IgD-negative memory B cell (primary cell): ENCODE measurements at regions not wholly inside any gene's neighbourhood (a gene's known extent, or its start where the extent isn't known, plus 50 kb on each side); places are given as distances from the start of the nearest gene placed in this dataset.
"Not testable (repeated sequence)": the region's sequence is repeated elsewhere in the genome, so short reads cannot be mapped to it uniquely, and the experiment has no call there.

Experiments
- H3K27ac Mint-ChIP-seq, 3 donors: one replicate each; pipeline ENCODE4 v1.8.0; 2020 to 2022; ENCODE audit warnings: mild to moderate bottlenecking in 3 of 3, mixed read lengths in 3 of 3, moderate library complexity in 1 of 3
- H3K27me3 Mint-ChIP-seq: one replicate; pipeline ENCODE4 v1.8.0; 2021; ENCODE audit warnings: mixed read lengths
- H3K36me3 Mint-ChIP-seq: one replicate; pipeline ENCODE4 v1.8.0; 2020; ENCODE audit warnings: mild to moderate bottlenecking, mixed read lengths
- H3K4me1 Mint-ChIP-seq, 3 donors: one replicate each; pipeline ENCODE4 v1.8.0; 2020 to 2022; ENCODE audit warnings: mixed read lengths in 3 of 3, mild to moderate bottlenecking in 1 of 3
- H3K4me3 Mint-ChIP-seq, 4 donors: one replicate each; pipeline ENCODE4 v1.8.0; 2020 to 2022; ENCODE audit warnings: mild to moderate bottlenecking in 4 of 4, mixed read lengths in 4 of 4, moderate library complexity in 3 of 4
- H3K9me3 Mint-ChIP-seq, 3 donors: one replicate each; pipeline ENCODE4 v1.8.0; 2020 to 2021; ENCODE audit warnings: mixed read lengths in 3 of 3, mild to moderate bottlenecking in 1 of 3

DNA sequence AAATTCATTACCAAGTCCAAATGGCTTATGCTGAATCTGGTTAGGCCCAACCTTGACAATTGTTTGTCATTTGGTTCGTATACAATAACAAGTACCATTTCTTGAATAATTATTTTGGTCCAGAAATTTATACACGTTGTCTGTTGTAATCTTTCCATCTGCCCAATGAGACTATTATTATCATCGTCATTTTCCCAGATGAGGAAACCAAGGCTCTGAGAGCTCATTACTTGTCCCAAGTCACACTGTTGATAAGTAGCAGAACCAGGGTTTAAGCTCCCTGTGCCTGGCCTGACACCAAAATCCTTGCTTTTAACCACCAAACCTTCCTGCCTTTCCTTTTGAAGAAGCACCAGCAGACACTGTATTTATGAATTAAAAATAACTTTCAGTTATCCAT is 81.3 kb downstream of the RGS2 start:
- Mint-ChIP-seq H3K9me3 (no peaks in the 10 kb centered on the region), H3K36me3 (no peaks in the 10 kb centered on the region), H3K27ac (no peak overlapping the region), H3K4me3 (no peak overlapping the region), H3K4me1 (peaks cover 0 to 1% (median 0%) of the 10 kb centered on the region in 3 donors), H3K27me3 (peaks cover 2% of the 10 kb centered on the region)

DNA sequence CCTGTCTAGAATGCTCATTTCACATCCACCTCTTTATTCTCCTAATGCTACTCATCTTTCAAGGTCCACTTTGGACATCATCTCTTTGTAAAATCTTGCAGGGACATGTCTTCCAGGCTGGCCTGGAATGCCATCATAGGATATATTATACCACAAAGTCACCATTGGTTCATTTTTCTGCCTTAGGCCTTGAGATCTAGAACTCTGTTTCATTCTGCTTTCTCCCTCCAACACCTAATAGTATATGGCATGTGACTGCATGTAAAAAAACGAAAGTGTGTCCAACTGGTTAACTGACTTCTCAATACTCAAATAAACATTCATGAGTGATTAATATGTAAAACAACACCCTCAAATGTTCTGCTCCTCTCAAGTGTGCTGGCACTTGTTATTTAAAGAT is 84.1 kb downstream of the RGS2 start:
- no peak overlapping the region for H3K27ac Mint-ChIP-seq
- H3K9me3 Mint-ChIP-seq, result no peaks in the 10 kb centered on the region
- H3K27me3 Mint-ChIP-seq, result peaks cover 2% of the 10 kb centered on the region
- no peaks in the 10 kb centered on the region for H3K36me3 Mint-ChIP-seq
- H3K4me1 Mint-ChIP-seq, result peaks cover 0 to 1% (median 0%) of the 10 kb centered on the region in 3 donors
- no peak overlapping the region for H3K4me3 Mint-ChIP-seq

DNA sequence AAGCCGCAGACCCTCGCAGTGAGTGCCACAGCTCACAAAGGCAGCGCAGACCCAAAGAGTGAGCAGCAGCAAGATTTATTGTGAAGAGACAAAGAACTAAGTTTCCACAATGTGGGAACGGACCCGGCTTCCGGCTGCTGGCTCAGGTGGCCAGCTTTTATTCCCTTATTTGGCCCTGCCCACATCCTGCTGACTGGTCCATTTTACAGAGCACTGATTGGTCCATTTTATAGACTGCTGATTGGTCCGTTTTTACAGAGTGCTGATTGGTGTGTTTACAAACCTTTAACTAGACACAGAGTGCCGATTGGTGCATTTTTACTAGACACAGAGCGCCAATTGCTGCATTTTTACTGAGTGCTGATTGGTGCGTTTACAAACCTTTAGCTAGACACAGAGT is 86.6 kb downstream of the RGS2 start:
- H3K9me3 Mint-ChIP-seq, H3K36me3 Mint-ChIP-seq, H3K27ac Mint-ChIP-seq, H3K27me3 Mint-ChIP-seq, H3K4me1 Mint-ChIP-seq, H3K4me3 Mint-ChIP-seq: not testable (repeated sequence)

DNA sequence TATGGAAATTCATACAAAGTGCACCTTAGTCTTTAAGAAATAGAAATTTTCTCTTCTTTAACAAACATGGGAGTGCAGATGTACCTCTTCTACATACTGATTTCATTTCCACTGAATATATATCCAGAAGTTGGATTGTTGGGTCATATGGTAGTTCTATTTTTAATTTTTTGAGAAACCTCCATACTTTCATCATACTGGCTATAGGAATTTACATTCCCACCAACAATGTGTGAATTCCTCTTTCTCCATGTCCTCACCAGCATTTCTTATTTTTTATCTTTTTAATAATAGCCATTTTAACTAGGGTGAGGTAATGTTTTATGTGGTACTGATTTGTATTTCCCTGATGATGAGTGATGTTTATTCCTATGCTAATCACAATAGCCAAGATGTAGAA is 87.5 kb downstream of the RGS2 start:
- Mint-ChIP-seq H3K27me3 (peaks cover 4% of the 10 kb centered on the region), H3K9me3 (no peaks in the 10 kb centered on the region)

DNA sequence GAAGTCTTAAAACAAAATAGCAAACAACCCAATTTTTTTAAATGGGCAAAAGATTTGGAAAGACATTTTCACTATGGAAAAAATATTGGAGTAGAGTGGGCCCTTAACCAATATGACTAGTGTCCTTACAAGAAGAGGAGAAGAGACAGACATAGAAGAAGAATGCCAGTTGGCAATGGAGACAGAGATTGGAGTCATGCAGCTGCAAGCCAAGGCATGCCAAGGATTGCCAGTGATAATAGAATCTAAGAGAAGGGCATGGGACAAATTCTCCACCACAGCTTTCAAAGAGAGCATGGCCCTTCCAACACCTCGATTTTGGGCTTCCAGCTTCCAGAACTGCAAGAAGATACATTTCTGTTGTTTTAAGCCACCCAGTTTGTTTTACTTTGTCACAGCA is 92.7 kb downstream of the RGS2 start:
- H3K36me3 Mint-ChIP-seq, result peaks cover 2% of the 10 kb centered on the region
- H3K4me3 Mint-ChIP-seq, result no peak overlapping the region
- H3K9me3 Mint-ChIP-seq, result no peaks in the 10 kb centered on the region
- H3K4me1 Mint-ChIP-seq, result peaks cover 0 to 3% (median 0%) of the 10 kb centered on the region in 3 donors
- no peak overlapping the region for H3K27ac Mint-ChIP-seq
- peaks cover 3% of the 10 kb centered on the region for H3K27me3 Mint-ChIP-seq

More for the DNA sequence above, 87.5 kb downstream of the RGS2 start:
- no peaks in the 10 kb centered on the region for H3K4me1 Mint-ChIP-seq
- no peak overlapping the region for H3K27ac Mint-ChIP-seq
- H3K4me3 Mint-ChIP-seq, result no peak overlapping the region
- no peaks in the 10 kb centered on the region for H3K36me3 Mint-ChIP-seq

DNA sequence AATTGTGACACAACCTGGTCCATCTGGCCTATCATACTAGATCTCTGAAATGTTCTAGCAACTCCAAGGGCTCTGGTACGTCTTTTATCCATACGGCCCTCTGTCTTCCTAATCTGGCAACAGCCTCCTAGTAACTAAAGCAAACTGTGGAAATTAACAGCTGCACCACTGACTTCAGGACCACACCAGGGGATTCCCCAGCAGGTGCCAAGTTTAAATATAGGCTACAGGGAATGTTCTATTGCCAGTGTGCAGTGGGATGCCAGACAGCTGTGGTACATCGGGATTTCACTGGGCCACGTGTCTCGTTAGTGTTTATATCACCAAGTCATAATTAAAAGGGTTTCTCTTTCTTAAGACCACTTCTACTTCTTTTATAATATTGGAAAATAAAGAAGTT is 94.3 kb downstream of the RGS2 start:
- H3K27me3 Mint-ChIP-seq, result peaks cover 3% of the 10 kb centered on the region
- H3K36me3 Mint-ChIP-seq, result peaks cover 2% of the 10 kb centered on the region
- H3K9me3 Mint-ChIP-seq, result no peaks in the 10 kb centered on the region
- no peak overlapping the region for H3K27ac Mint-ChIP-seq
- no peak overlapping the region for H3K4me3 Mint-ChIP-seq
- H3K4me1 Mint-ChIP-seq, result peaks cover 0 to 3% (median 0%) of the 10 kb centered on the region in 3 donors

DNA sequence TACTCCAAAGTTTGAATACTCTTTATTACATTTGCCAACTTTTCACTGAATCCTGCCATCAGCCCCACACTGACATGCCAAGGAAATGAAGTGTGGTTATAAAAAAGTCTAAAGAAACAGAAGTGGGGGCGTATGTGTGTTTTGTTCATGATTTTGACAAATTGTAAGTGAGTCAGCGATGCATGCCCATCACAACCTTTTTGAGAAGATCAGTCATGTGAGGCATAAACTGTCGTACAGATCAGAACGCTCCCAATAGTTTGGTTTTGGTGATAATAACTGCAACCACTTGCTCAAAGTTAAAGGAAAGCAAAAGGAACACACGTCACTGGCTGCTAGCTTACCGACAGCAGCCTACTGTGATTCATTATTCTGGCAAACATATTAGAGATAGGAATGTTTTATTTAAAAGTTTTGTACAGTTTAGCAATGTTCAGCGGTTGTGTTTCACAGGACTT is 95.6 kb downstream of the RGS2 start:
- Mint-ChIP-seq H3K9me3 (peaks cover 0 to 3% (median 0%) of the 10 kb centered on the region in 3 donors), H3K27me3 (peaks cover 1% of the 10 kb centered on the region), H3K4me1 (peaks cover 0 to 3% (median 0%) of the 10 kb centered on the region in 3 donors), H3K36me3 (peaks cover 2% of the 10 kb centered on the region), H3K27ac (no peak overlapping the region), H3K4me3 (no peak overlapping the region)

DNA sequence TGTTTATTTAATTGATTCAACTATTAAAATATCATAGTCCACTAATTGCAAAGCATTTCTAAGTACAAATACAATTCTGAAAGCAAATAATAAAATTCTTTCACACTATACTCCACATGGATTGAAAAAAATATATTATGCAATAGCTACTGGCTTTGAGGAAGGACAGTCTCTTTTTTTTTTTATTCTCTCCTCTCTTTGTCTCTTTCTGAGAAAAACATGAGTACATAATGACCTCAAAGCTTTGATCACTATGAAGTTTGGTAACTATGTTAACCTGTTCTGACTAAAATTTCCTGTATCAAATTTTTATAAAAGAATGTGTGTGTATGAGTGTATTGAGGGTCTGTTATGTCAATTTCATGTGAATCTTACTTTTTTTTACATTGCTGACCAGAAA is 96.2 kb downstream of the RGS2 start:
- Mint-ChIP-seq H3K27me3 (peaks cover 6% of the 10 kb centered on the region), H3K9me3 (peaks cover 0 to 3% (median 0%) of the 10 kb centered on the region in 3 donors), H3K27ac (no peak overlapping the region)

DNA sequence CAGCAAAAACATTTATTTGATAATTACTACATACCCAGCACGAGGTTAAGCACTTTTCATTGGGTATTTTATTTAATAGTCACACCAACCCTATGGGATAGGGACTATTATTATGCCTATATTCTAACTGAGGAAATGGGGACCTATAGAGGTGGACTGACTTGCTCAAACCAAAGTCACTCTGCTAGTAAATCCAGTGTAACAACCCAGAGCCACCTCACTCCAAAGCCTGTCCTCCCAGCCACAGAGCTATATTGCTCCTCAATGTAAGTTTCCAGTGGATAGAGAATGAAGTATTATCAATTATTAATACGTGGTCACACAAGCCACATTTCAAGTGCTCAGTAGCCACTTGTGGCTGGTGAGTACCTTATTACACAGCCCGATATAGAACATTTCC is 97.5 kb downstream of the RGS2 start:
- H3K27me3 Mint-ChIP-seq, result peaks cover 6% of the 10 kb centered on the region

More for the DNA sequence above, 96.2 kb downstream of the RGS2 start:
- Mint-ChIP-seq H3K4me3 (no peak overlapping the region), H3K4me1 (peaks cover 0 to 3% (median 0%) of the 10 kb centered on the region in 3 donors), H3K36me3 (peaks cover 2% of the 10 kb centered on the region)

DNA sequence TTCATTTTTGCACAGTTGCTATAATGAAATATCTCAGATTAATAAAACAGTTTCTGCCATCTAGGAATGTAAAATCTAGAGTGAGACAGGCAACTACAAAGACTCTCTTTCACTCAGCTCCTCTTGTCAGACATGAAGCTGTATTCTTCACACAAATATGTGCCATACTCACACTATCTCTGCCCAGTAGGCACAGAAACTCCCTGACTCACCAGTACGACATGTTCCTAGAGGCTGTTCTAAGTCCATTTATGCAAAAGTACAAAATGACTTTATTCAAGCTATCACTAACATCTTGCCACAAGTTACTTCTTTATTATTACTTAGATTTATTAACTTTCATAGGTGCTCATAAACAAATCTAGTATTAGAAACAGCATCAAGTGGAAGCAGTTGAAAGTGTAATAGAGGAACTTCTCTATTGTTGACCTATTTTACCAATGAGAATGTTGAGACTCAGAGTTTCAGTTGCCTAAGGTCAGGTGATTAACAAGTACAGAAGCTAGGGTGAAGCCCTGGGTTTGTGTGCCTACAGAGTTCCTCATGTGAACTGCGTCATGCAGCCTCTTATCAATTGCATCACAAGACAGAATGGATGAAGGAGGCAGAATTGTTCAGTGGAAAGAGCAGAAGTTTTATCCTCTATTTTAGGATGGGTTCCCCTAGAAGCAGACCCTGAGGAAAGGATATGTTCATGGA is 98.9 kb downstream of the RGS2 start:
- peaks cover 5% of the 10 kb centered on the region for H3K27me3 Mint-ChIP-seq
- peaks cover 0 to 3% (median 0%) of the 10 kb centered on the region in 3 donors for H3K4me1 Mint-ChIP-seq
- H3K9me3 Mint-ChIP-seq, result peaks cover 0 to 3% (median 0%) of the 10 kb centered on the region in 3 donors
- H3K4me3 Mint-ChIP-seq, result no peak overlapping the region
- peak overlapping the region in 1 of 3 donors; percentile 12 for H3K27ac Mint-ChIP-seq
- no peaks in the 10 kb centered on the region for H3K36me3 Mint-ChIP-seq

More for the DNA sequence above, 97.5 kb downstream of the RGS2 start:
- Mint-ChIP-seq H3K4me1 (peaks cover 0 to 3% (median 0%) of the 10 kb centered on the region in 3 donors), H3K9me3 (peaks cover 0 to 3% (median 0%) of the 10 kb centered on the region in 3 donors), H3K27ac (no peak overlapping the region), H3K4me3 (no peak overlapping the region), H3K36me3 (peaks cover 2% of the 10 kb centered on the region)

DNA sequence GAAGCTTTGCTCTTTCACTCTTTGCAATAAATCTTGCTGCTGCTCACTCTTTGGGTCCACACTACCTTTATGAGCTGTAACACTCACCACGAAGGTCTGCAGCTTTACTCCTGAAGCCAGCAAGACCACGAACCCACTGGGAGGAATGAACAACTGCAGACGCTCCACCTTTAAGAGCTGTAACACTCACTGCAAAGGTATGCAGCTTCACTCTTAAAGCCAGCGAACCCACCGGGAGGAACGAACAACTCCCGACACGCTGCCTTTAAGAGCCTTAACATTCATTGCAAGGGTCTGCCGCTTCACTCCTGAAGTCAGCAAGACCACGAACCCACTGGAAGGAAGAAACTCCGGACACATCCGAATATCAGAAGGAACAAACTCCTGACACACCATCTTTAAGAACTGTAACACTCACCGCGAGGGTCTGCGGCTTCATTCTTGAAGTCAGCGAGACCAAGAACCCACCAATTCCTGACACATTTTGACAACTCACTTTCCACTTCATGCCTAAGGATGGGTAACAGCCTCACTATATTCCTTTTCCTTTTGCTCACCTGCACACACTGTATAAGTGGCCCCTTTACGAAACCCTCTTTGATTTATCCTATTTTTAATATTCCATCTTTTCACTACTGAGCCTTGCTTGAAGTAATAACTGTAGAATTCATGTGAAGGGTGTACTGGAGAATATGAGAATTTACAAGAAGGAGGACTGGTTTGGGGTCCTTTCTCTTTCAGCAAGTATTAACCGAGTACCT is 103.2 kb downstream of the RGS2 start:
- not testable (repeated sequence) for H3K27me3 Mint-ChIP-seq, H3K4me1 Mint-ChIP-seq, H3K27ac Mint-ChIP-seq, H3K9me3 Mint-ChIP-seq, H3K36me3 Mint-ChIP-seq, H3K4me3 Mint-ChIP-seq

DNA sequence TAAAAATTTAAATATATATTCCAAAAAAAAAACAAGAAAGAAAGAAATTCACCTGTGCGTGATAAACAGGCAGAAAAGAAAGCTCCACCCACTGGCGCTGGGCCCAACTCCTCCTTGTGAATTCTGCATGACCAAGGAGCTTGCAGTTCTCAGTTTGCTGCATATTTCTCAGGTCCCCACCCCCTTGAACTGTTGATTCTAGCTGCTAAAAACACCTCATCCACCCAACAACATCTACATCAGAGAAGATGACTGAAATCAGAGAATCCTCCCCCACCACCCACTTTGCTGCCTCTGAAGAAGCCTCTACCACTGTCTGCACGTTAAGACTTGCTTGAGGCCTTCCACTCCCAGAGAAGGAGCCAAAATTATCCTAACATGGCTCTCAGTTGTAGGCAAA is 104.8 kb downstream of the RGS2 start:
- H3K4me3 Mint-ChIP-seq, result no peak overlapping the region
- no peak overlapping the region for H3K27ac Mint-ChIP-seq
- H3K27me3 Mint-ChIP-seq, result peaks cover 7% of the 10 kb centered on the region
- no peaks in the 10 kb centered on the region for H3K4me1 Mint-ChIP-seq
- H3K9me3 Mint-ChIP-seq, result peaks cover 0 to 3% (median 0%) of the 10 kb centered on the region in 3 donors
- H3K36me3 Mint-ChIP-seq, result no peaks in the 10 kb centered on the region

DNA sequence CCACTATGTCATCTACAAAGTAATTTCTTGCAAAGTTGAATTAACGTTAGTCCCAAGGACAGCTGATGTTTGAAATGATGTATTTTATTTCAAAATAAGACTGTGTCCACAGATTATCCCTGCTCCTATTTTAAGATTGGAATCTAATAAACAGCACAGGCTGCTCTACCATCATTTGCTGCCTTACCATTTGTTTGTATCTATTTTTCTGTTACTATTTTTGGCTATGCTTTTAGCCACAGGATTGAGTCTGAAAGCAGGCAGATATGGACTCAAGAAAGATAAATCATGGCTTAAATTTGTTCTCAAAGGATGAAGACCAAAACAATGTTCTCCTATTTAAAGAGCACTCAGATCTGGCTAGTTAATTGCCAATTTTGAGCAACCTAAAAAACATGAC is 105.3 kb downstream of the RGS2 start:
- H3K4me3 Mint-ChIP-seq, result no peak overlapping the region
- no peaks in the 10 kb centered on the region for H3K36me3 Mint-ChIP-seq
- peaks cover 0 to 3% (median 0%) of the 10 kb centered on the region in 3 donors for H3K9me3 Mint-ChIP-seq
- H3K27ac Mint-ChIP-seq, result no peak overlapping the region
- H3K4me1 Mint-ChIP-seq, result no peaks in the 10 kb centered on the region
- peaks cover 7% of the 10 kb centered on the region for H3K27me3 Mint-ChIP-seq

DNA sequence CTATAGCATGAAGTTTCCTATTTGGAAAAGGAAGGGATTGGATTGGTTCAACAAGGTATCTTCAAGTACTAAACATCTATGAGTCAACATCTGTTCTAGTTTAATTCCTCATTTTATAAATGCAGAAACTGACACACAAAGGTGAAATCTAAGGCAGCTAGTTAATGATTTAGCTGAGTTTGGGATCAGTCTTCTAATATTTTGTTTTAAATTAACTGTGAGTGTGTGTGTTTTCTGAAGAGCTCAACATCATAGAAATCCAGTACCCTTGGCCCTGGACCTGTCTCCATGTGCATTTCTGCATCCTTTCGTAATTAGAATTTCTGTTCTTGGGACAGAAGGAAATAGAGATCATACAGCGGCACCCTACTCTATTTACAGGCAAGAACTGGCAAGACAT is 105.9 kb downstream of the RGS2 start:
- H3K9me3 Mint-ChIP-seq, result no peaks in the 10 kb centered on the region
- H3K36me3 Mint-ChIP-seq, result no peaks in the 10 kb centered on the region
- H3K4me3 Mint-ChIP-seq, result no peak overlapping the region
- H3K27ac Mint-ChIP-seq, result no peak overlapping the region
- H3K27me3 Mint-ChIP-seq, result peaks cover 8% of the 10 kb centered on the region
- no peaks in the 10 kb centered on the region for H3K4me1 Mint-ChIP-seq

DNA sequence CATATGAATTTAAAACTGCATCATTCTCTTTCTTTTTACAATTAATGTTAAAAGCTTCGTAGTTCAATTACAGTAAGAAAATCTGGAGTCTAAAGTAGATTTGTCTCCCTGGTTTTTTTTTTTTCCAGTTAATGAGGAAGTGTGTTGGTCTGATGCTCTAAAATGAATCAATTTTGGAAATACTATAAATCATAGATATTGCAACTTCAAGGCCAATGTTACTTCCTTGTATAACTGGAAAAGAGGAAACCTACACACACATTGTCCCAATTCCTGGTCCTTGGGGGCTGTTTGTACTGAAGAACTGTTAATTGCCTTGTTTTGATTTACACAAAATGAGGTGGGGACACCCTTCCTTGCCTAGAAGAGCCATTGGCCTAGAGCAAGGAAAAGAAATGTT is 107.2 kb downstream of the RGS2 start:
- Mint-ChIP-seq H3K27ac (no peak overlapping the region), H3K9me3 (no peaks in the 10 kb centered on the region), H3K36me3 (no peaks in the 10 kb centered on the region), H3K4me1 (no peaks in the 10 kb centered on the region), H3K4me3 (no peak overlapping the region), H3K27me3 (peaks cover 4% of the 10 kb centered on the region)

DNA sequence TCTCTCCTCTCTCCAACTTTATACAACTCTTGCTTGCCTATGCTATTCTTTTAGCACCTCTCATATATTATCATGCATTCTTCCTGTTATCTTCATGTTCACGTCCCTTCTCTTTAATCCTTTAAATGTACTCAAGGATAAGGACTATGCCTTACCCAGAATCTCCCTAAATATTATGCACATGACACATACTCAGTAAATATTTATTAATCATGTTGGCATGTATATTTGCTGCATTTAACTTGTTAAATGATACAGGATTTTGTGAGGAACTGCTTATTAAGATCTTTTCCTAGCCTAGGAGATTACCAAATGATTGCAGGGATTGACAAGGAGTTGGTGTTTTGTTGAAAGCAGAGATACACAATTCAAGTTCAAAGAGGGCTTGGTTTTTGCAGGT is 109.4 kb downstream of the RGS2 start:
- peaks cover 4% of the 10 kb centered on the region for H3K27me3 Mint-ChIP-seq
- no peaks in the 10 kb centered on the region for H3K9me3 Mint-ChIP-seq
- H3K4me1 Mint-ChIP-seq, result no peaks in the 10 kb centered on the region
- no peak overlapping the region for H3K4me3 Mint-ChIP-seq
- no peaks in the 10 kb centered on the region for H3K36me3 Mint-ChIP-seq
- no peak overlapping the region for H3K27ac Mint-ChIP-seq
